Fibroblast of lung (primary cell): ENCODE measurements at regions not wholly inside any gene's neighbourhood (a gene's known extent, or its start where the extent isn't known, plus 50 kb on each side); places are given as distances from the start of the nearest gene placed in this dataset.

Source experiments
- DNase-seq, 2 donors: peaks; one replicate each; pipeline versions ENCODE4 v3.0.0 to v3.0.0-alpha.2; 2010; ENCODE audit warnings: low read depth in 2 of 2
- H2AFZ ChIP-seq: 2 replicates; pipeline ENCODE4 v1.5.1; 2012; ENCODE audit warnings: low read length, control low read depth, inconsistent platforms
- H3K27ac ChIP-seq: 2 replicates; pipeline ENCODE4 v1.5.1; 2011; ENCODE audit warnings: low read length, control low read depth; ENCODE audit not compliant: insufficient read depth
- H3K27me3 ChIP-seq: 2 replicates; pipeline ENCODE4 v1.5.1; 2011; ENCODE audit warnings: mild to moderate bottlenecking, low read length; ENCODE audit not compliant: control insufficient read depth, insufficient read depth
- H3K36me3 ChIP-seq: 2 replicates; pipeline ENCODE4 v1.5.1; 2011; ENCODE audit warnings: low read length; ENCODE audit not compliant: control insufficient read depth, insufficient read depth
- H3K4me1 ChIP-seq: 2 replicates; pipeline ENCODE4 v1.5.1; 2011; ENCODE audit warnings: low read length; ENCODE audit not compliant: control insufficient read depth, insufficient read depth; ENCODE audit errors: extremely low read depth
- H3K4me2 ChIP-seq: 2 replicates; pipeline ENCODE4 v1.5.1; 2011; ENCODE audit warnings: low read length, control low read depth; ENCODE audit not compliant: insufficient read depth; ENCODE audit errors: extremely low read depth
- H3K4me3 ChIP-seq, 4 experiments: fragments of 200-600 bp in 1 of 4; sonication (generic) in 1 of 4; replicated peaks in 1 of 4; 2 replicates each; pipeline ENCODE4 v1.5.1; 2011 to 2016; ENCODE audit warnings: low read length in 4 of 4, low read depth in 3 of 4, mild to moderate bottlenecking in 3 of 4, control low read depth in 2 of 4, inconsistent platforms in 1 of 4, mixed read lengths in 1 of 4; ENCODE audit not compliant: insufficient read depth in 1 of 4; ENCODE audit errors: control extremely low read depth in 1 of 4
- H3K79me2 ChIP-seq: 2 replicates; pipeline ENCODE4 v1.5.1; 2012; ENCODE audit warnings: mild to moderate bottlenecking, low read length, inconsistent platforms; ENCODE audit not compliant: control insufficient read depth, insufficient read depth
- H3K9ac ChIP-seq: 2 replicates; pipeline ENCODE4 v1.5.1; 2011; ENCODE audit warnings: mild to moderate bottlenecking, low read length, control low read depth; ENCODE audit not compliant: insufficient read depth
- H3K9me3 ChIP-seq: 2 replicates; pipeline ENCODE4 v1.5.1; 2012; ENCODE audit warnings: low read depth, low read length; ENCODE audit not compliant: control insufficient read depth, insufficient read depth
- H4K20me1 ChIP-seq: 2 replicates; pipeline ENCODE4 v1.5.1; 2011; ENCODE audit warnings: low read length; ENCODE audit not compliant: control insufficient read depth, insufficient read depth; ENCODE audit errors: extremely low read depth
- CTCF ChIP-seq, 2 donors: IDR thresholded peaks in 1 of 2; conservative IDR thresholded peaks in 1 of 2; 1 replicate in 1 of 2; 2 replicates in 1 of 2; pipeline ENCODE4 v1.5.1; 2011 to 2012; ENCODE audit warnings: low read length in 2 of 2, control low read depth in 1 of 2, inconsistent platforms in 1 of 2, low read depth in 1 of 2, mild to moderate bottlenecking in 1 of 2
- EZH2 ChIP-seq: IDR thresholded peaks from 2 replicates; pipeline ENCODE4 v1.5.1; 2012; ENCODE audit warnings: low read length, control low read depth, mild to moderate bottlenecking; ENCODE audit errors: missing control alignments

DNA sequence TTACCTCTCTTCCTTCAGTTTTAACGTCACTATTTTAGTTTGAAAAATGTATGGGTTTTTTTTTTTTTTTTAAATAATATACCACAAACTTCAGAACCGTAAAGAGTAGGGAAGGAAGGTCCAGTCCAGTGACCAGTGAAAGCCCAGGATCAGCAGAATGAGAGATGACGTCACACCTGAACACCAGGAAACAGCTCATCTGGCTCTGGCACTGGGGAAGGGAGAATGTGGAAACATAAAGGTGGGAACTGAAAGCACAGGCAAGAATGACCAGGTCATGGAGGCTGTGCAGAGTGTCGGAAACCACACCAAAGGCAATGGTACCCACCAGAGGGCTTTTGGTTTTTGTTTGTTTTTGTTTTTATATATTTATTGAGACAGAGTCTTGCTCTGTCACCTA lies 141.2 kb downstream of the DHX15 start:
- H4K20me1 ChIP-seq = no peaks in the 10 kb centered on the region
- TF ChIP-seq CTCF (conservative IDR thresholded peaks at IDR 0.05 in 1 of 2, IDR thresholded peaks at IDR 0.05 in 1 of 2; ENCODE audit: low read depth in 1 of 2, low read length in 2 of 2) (no peak), EZH2 (no peak)

DNA sequence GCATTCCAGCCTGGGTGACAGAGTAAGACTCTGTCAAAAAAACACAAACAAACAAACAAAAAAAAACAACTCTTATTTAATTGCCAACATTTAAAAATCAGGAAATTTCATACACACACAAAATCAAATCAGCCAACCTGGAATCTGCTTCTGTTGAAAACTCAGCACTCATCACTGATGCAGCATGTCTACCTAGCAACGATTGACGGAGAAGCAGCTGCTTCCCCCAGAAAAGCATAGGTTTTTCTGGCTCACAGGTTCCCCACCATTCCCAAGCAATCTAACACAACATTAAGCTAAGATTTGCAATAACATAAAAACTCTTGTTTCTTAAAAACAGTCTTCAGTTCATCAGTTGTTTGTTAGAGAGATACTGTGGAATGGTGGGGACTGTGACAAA lies 143.6 kb downstream of the DHX15 start:
- Histone ChIP-seq H3K27me3 (no peaks in the 10 kb centered on the region), H4K20me1 (no peaks in the 10 kb centered on the region), H3K4me1 (no peaks in the 10 kb centered on the region), H3K4me2 (no peak overlapping the region), H3K27ac (no peak overlapping the region), H3K79me2 (no peaks in the 10 kb centered on the region), H3K9ac (no peak overlapping the region), H2AFZ (no peak overlapping the region), H3K36me3 (no peaks in the 10 kb centered on the region), H3K9me3 (no peaks in the 10 kb centered on the region), H3K4me3 (no peak overlapping the region)
- TF ChIP-seq CTCF (conservative IDR thresholded peaks at IDR 0.05 in 1 of 2, IDR thresholded peaks at IDR 0.05 in 1 of 2; ENCODE audit: low read depth in 1 of 2, low read length in 2 of 2) (no peak), EZH2 (no peak)
- DNase-seq = no peak

More for the DNA sequence above, 141.2 kb downstream of the DHX15 start:
- Histone ChIP-seq H3K27ac (no peak overlapping the region), H3K4me3 (no peak overlapping the region), H2AFZ (no peak overlapping the region), H3K4me1 (no peaks in the 10 kb centered on the region), H3K9me3 (no peaks in the 10 kb centered on the region), H3K79me2 (no peaks in the 10 kb centered on the region), H3K27me3 (no peaks in the 10 kb centered on the region), H3K4me2 (no peak overlapping the region), H3K36me3 (no peaks in the 10 kb centered on the region), H3K9ac (no peak overlapping the region)
- DNase-seq = no peak

DNA sequence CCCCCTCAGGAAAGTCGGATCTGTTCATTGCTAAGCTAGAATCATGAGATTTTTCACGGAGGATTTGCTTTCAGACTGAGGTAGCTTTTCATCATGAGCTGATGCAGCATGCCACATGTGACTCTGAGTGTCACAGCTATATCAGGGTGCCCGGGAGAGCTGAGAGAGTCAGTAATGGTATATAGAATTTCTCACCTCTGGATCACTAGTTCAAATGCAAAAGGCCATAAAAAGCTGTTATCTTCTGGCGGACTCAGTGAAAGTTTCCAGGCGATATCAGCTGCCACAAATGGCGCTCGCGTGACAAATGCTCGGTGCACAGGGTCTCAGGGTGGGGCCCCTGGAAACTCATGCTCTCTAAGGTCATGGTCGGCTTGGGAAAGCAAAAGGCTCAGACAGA lies 150.1 kb downstream of the DHX15 start:
- no peak overlapping the region for H3K4me3 ChIP-seq
- no peaks in the 10 kb centered on the region for H3K36me3 ChIP-seq
- no peak overlapping the region for H3K4me2 ChIP-seq
- no peaks in the 10 kb centered on the region for H3K4me1 ChIP-seq
- H4K20me1 ChIP-seq = no peaks in the 10 kb centered on the region
- H3K9me3 ChIP-seq = no peaks in the 10 kb centered on the region
- H3K79me2 ChIP-seq = no peaks in the 10 kb centered on the region
- no peak overlapping the region for H3K9ac ChIP-seq
- H2AFZ ChIP-seq = no peak overlapping the region
- no peak overlapping the region for H3K27ac ChIP-seq
- no peak for DNase-seq
- no peak for TF ChIP-seq CTCF (conservative IDR thresholded peaks at IDR 0.05 in 1 of 2, IDR thresholded peaks at IDR 0.05 in 1 of 2; ENCODE audit: low read depth in 1 of 2, low read length in 2 of 2)
- no peak for TF ChIP-seq EZH2
- peaks cover 2% of the 10 kb centered on the region for H3K27me3 ChIP-seq
